ENCODE measurements at regions not wholly inside any gene's neighbourhood (a gene's known extent, or its start where the extent isn't known, plus 50 kb on each side); places are given as distances from the start of the nearest gene placed in this dataset.

GRCh38 chr7:25658375-25658774 is 430.1 kb upstream of the NPVF start:
- Mint-ChIP-seq H3K27me3 (no peaks in the 10 kb centered on the region), H3K4me3 (no peak overlapping the region), H3K9me3 (no peaks in the 10 kb centered on the region), H3K27ac (no peak overlapping the region), H3K4me1 (ENCODE audit: low read depth) (peaks cover 14% of the 10 kb centered on the region), H3K36me3 (ENCODE audit: low read depth) (no peaks in the 10 kb centered on the region)
- H3K9me3 ChIP-seq (ENCODE audit: control insufficient read depth in 1 of 2, insufficient read depth in 1 of 2, low read length in 2 of 2) = no peaks in the 10 kb centered on the region
- no peak for DNase-seq
- ChIA-PET POLR2A (no interaction called here), CTCF (no interaction called here)
- no peaks in the 10 kb centered on the region for H3K27me3 ChIP-seq (ENCODE audit: control insufficient read depth in 1 of 2, insufficient read depth in 2 of 2, low read length in 2 of 2)
- no peak for TF ChIP-seq CTCF (IDR thresholded peaks at IDR 0.05)
- H3K27ac ChIP-seq (ENCODE audit: low read depth in 1 of 2, low read length in 2 of 2) = no peak overlapping the region
- intact Hi-C loops (cut with DNase I, micrococcal nuclease) = no loop called here
- H3K36me3 ChIP-seq (ENCODE audit: insufficient read depth, low read length) = no peaks in the 10 kb centered on the region
- no peak for ATAC-seq (ENCODE audit: poor library complexity)
- H3K4me3 ChIP-seq (ENCODE audit: low read length) = no peak overlapping the region
- peaks cover 3% of the 10 kb centered on the region for H3K4me1 ChIP-seq (ENCODE audit: insufficient read depth, low read length)

GRCh38 chr7:25659841-25660240 is 431.6 kb upstream of the NPVF start:
- Histone ChIP-seq H3K4me3 (ENCODE audit: low read length) (no peak overlapping the region), H3K27ac (ENCODE audit: low read depth in 1 of 2, low read length in 2 of 2) (no peak overlapping the region), H3K36me3 (ENCODE audit: insufficient read depth, low read length) (no peaks in the 10 kb centered on the region), H3K4me1 (ENCODE audit: insufficient read depth, low read length) (peaks cover 3% of the 10 kb centered on the region), H3K9me3 (ENCODE audit: control insufficient read depth in 1 of 2, insufficient read depth in 1 of 2, low read length in 2 of 2) (no peaks in the 10 kb centered on the region), H3K27me3 (ENCODE audit: control insufficient read depth in 1 of 2, insufficient read depth in 2 of 2, low read length in 2 of 2) (no peaks in the 10 kb centered on the region)
- Mint-ChIP-seq H3K27me3 (no peaks in the 10 kb centered on the region), H3K4me1 (ENCODE audit: low read depth) (peaks cover 10% of the 10 kb centered on the region), H3K9me3 (no peaks in the 10 kb centered on the region), H3K36me3 (ENCODE audit: low read depth) (no peaks in the 10 kb centered on the region), H3K4me3 (no peak overlapping the region), H3K27ac (no peak overlapping the region)
- intact Hi-C loops (cut with DNase I, micrococcal nuclease) = no loop called here
- DNase-seq = no peak
- POLR2A ChIA-PET = no interaction called here
- no peak for ATAC-seq (ENCODE audit: poor library complexity)
- TF ChIP-seq CTCF (IDR thresholded peaks at IDR 0.05) = no peak
- CTCF ChIA-PET = no interaction called here

- Histone ChIP-seq H3K4me1 (ENCODE audit: insufficient read depth, low read length) (no peaks in the 10 kb centered on the region), H3K36me3 (ENCODE audit: insufficient read depth, low read length) (no peaks in the 10 kb centered on the region), H3K4me3 (ENCODE audit: low read length) (no peak overlapping the region), H3K27ac (ENCODE audit: low read depth in 1 of 2, low read length in 2 of 2) (no peak overlapping the region), H3K9me3 (ENCODE audit: control insufficient read depth in 1 of 2, insufficient read depth in 1 of 2, low read length in 2 of 2) (no peaks in the 10 kb centered on the region), H3K27me3 (ENCODE audit: control insufficient read depth in 1 of 2, insufficient read depth in 2 of 2, low read length in 2 of 2) (no peaks in the 10 kb centered on the region)
- TF ChIP-seq CTCF (IDR thresholded peaks at IDR 0.05) = no peak
- DNase-seq (no peak), ATAC-seq (ENCODE audit: poor library complexity) (no peak)
- intact Hi-C loops (cut with DNase I, micrococcal nuclease) = no loop called here
- Mint-ChIP-seq H3K27me3 (peaks cover 9% of the 10 kb centered on the region), H3K9me3 (no peaks in the 10 kb centered on the region), H3K36me3 (ENCODE audit: low read depth) (no peaks in the 10 kb centered on the region), H3K4me1 (ENCODE audit: low read depth) (no peaks in the 10 kb centered on the region), H3K4me3 (no peak overlapping the region), H3K27ac (no peak overlapping the region)
- POLR2A ChIA-PET = no interaction called here
- CTCF ChIA-PET = no interaction called here
These were observed 434.8 kb upstream of the NPVF start for GRCh38 chr7:25662841-25663800.
